SJCRH30 (cell line): ENCODE measurements at regions not wholly inside any gene's neighbourhood (a gene's known extent, or its start where the extent isn't known, plus 50 kb on each side); places are given as distances from the start of the nearest gene placed in this dataset.
"Not testable (repeated sequence)": the region's sequence is repeated elsewhere in the genome, so short reads cannot be mapped to it uniquely, and the experiment has no call there.

ENCODE experiments used
- DNase-seq, 2 experiments: peaks; one replicate each; pipeline ENCODE4 v3.0.0-alpha.2; 2015 to 2020
- H3K27ac ChIP-seq: fragments of 250-450 bp; sonication (Bioruptor Pico); 2 replicates; pipeline ENCODE4 v1.5.1; 2020; ENCODE audit warnings: mild to moderate bottlenecking, moderate library complexity
- H3K27me3 ChIP-seq: fragments of 250-450 bp; sonication (Bioruptor Pico); 2 replicates; pipeline ENCODE4 v1.5.1; 2020; ENCODE audit warnings: mild to moderate bottlenecking, moderate library complexity
- H3K36me3 ChIP-seq: fragments of 250-450 bp; sonication (Bioruptor Pico); 2 replicates; pipeline ENCODE4 v1.5.1; 2020; ENCODE audit warnings: mild to moderate bottlenecking, moderate library complexity
- H3K4me1 ChIP-seq: fragments of 250-450 bp; sonication (Bioruptor Pico); 2 replicates; pipeline ENCODE4 v1.5.1; 2020; ENCODE audit warnings: mild to moderate bottlenecking, moderate library complexity
- H3K4me3 ChIP-seq: fragments of 250-450 bp; sonication (Bioruptor Pico); 2 replicates; pipeline ENCODE4 v1.5.1; 2020; ENCODE audit warnings: mild to moderate bottlenecking, moderate library complexity
- H3K9me3 ChIP-seq: fragments of 250-450 bp; sonication (Bioruptor Pico); replicated peaks from 2 replicates; pipeline ENCODE4 v1.5.1; 2020; ENCODE audit warnings: mild to moderate bottlenecking, moderate library complexity

DNA sequence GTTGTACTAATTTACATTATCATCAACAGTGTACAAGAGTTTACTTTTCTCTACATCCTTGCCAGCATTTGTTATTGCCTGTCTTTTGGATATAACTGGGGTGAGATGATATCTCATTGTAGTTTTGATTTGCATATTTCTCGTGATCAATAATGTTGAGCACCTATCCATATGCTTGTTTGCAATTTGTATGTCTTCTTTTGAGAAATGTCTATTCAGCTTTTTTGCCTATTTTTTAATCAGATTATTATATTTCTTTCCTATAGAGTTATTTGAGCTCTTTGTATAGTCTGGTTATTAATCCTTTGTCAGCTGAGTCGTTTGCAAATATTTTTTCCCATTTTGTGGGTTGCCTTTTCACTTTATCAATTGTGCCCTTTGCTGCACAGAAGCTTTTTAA, 540.8 kb upstream of the SGO1 start:
- Histone ChIP-seq H3K4me1 (no peaks in the 10 kb centered on the region), H3K27ac (no peak overlapping the region), H3K27me3 (no peaks in the 10 kb centered on the region), H3K36me3 (no peaks in the 10 kb centered on the region), H3K4me3 (no peak overlapping the region), H3K9me3 (no peaks in the 10 kb centered on the region)
- no peak for DNase-seq

DNA sequence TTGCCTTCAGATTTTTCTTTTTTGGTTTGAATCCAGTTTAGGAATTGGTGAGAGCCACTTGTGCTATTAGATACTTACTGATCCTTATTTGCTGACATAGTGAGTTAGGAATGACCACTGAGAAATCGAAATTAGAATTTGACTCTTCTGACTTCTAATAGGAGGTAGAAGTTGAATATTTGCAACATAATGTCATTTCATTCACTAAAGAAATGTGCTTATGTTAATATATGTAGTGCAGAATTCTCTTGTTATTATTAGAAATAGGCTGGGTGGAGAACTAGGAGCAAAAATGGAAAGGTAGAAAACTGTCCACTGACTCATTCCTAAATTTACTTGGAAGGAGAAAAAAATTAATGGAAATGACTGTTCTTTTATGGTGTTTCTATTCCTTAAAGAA, 538.2 kb upstream of the SGO1 start:
- no peaks in the 10 kb centered on the region for H3K9me3 ChIP-seq
- H3K36me3 ChIP-seq = no peaks in the 10 kb centered on the region
- no peaks in the 10 kb centered on the region for H3K27me3 ChIP-seq
- H3K4me1 ChIP-seq = no peaks in the 10 kb centered on the region
- H3K27ac ChIP-seq = no peak overlapping the region
- H3K4me3 ChIP-seq = no peak overlapping the region
- DNase-seq = no peak

DNA sequence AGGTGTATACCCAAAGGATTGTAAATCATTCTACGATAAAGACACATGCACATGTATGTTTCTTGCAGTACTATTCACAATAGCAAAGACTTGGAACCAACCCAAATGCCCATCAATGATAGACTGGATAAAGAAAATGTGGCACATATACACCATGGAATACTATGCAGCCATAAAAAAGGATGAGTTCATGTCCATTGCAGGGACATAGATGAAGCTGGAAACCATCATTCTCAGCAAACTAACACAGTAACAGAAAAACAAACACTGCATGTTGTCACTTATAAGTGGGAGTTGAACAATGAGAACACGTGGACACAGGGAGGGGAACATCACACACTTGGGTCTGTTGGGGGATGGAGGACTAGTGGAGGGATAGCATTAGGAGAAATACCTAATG, 530.4 kb upstream of the SGO1 start:
- DNase-seq, H3K4me1 ChIP-seq, H3K27me3 ChIP-seq, H3K36me3 ChIP-seq, H3K27ac ChIP-seq, H3K9me3 ChIP-seq, H3K4me3 ChIP-seq: not testable (repeated sequence)

DNA sequence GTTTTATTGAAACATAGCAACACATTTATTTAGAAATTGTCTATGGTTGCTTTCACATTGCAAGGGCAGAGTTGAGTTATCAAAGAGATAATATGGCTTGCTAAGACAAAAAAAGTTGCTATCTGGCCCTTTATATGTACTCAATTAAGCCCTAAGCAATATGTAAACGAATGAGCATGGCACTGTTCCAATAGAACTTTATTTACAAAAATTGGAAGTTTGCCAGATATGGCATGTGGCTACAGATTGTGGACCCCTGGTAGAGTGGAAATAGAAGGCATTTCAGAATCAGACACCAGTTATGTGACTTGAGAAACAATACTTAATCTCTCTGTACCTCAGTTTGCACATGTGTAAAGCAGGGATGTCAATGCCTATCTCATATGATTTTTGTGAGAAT, 515.6 kb upstream of the SGO1 start:
- Histone ChIP-seq H3K36me3 (no peaks in the 10 kb centered on the region), H3K9me3 (no peaks in the 10 kb centered on the region), H3K4me3 (no peak overlapping the region), H3K27me3 (no peaks in the 10 kb centered on the region), H3K4me1 (no peaks in the 10 kb centered on the region), H3K27ac (no peak overlapping the region)
- DNase-seq = no peak

DNA sequence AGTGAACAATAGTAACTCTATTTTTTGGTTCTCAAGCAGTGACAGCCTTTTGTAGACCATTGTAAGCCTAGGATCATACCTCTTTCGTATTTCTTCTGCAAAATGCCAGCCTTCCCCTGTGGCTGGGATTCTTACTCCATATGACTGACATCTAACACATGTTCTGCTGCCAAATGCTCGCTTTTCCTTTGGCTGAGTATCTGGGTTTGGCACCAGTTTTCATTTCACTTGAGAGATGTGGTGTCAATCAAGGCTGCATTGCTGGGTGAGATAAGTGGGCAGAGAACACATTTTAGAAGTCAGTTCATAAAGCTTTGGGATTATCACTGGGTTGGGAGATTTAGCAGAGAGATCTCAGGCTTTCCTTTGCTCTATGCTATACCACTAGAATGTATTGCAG, 514.7 kb upstream of the SGO1 start:
- no peaks in the 10 kb centered on the region for H3K4me1 ChIP-seq
- no peak overlapping the region for H3K4me3 ChIP-seq
- H3K36me3 ChIP-seq = no peaks in the 10 kb centered on the region
- no peak overlapping the region for H3K27ac ChIP-seq
- no peak for DNase-seq
- no peaks in the 10 kb centered on the region for H3K27me3 ChIP-seq
- H3K9me3 ChIP-seq = no peaks in the 10 kb centered on the region

DNA sequence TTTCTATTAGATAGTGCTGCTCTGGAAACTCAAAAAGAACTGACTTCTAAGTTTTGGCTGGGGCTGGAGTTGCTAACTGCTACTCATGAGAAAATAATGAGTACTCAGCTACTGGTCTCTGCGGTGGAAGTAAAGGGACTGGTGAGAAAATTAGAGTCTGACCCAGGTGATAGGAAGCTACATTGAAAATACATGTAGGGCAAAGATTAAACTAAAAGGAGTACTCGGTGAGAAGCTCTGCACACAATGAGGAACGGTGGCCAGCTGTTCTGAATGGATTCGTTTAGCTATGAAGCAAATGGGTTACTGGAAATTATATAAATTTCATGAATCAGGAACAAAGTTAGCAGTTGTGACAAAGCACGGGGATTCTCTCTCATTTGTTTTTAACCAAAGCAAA, 512.9 kb upstream of the SGO1 start:
- Histone ChIP-seq H3K27me3 (no peaks in the 10 kb centered on the region), H3K4me3 (no peak overlapping the region), H3K4me1 (no peaks in the 10 kb centered on the region)

DNA sequence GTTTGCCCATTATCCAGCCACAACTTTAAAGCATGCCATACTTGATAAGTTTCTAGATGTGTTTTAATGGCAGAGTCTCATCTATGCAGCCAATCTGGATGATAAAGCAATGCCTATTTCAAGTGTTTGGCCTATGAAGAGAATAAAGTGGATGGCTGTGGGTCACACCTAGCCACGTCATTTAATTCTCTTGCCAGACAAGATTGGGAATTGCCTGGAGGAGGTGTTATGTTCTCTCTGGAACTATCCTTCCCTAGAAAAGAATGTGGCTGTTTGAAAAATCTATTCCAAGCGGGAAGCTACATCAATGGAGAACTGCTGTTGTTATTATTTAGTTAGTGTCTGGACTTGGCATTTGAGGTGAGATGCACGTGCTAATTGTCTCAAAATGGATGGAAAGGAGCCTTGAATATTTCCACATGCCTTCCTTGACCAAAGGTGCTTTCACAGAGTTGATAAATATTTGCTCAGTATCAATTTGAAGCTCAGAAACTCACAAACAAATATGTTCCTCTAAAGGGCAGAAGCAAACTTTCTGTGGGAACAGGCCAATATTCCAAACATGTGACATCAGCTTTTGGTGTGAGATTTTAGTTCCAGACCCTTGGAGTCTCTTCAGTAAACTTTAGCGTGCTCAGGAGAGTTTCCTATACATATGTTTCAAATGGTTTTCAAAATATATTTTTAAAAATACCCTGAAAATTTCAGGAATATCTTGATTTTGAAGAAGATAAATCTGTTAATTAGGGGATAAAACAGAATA, 510.6 kb upstream of the SGO1 start:
- H3K4me3 ChIP-seq = no peak overlapping the region
- H3K4me1 ChIP-seq = no peaks in the 10 kb centered on the region
- DNase-seq = no peak
- no peaks in the 10 kb centered on the region for H3K36me3 ChIP-seq
- no peaks in the 10 kb centered on the region for H3K27me3 ChIP-seq
- no peak overlapping the region for H3K27ac ChIP-seq
- H3K9me3 ChIP-seq = no peaks in the 10 kb centered on the region

More for the DNA sequence above, 512.9 kb upstream of the SGO1 start:
- no peaks in the 10 kb centered on the region for H3K9me3 ChIP-seq
- H3K27ac ChIP-seq = no peak overlapping the region
- H3K36me3 ChIP-seq = no peaks in the 10 kb centered on the region
- DNase-seq = no peak

DNA sequence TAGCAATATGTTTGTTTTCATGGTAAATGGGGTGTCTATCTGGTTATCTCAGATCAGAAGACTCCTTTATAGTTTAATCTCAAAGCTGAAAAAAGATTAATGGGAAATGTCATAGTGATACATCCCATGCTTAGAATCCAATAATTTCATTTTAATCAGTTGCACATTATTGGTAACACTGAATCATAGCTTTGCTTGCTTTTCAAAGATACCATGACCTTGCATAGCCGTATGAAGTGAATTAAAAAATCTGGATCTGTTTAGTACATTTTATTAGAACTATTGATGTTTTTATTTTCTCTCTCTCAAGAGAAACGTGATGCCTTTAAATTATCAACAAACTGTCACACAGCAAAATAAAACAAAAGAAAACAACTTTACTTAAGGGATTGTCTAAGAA, 506.7 kb upstream of the SGO1 start:
- no peaks in the 10 kb centered on the region for H3K4me1 ChIP-seq
- no peak overlapping the region for H3K27ac ChIP-seq
- H3K4me3 ChIP-seq = no peak overlapping the region
- no peak for DNase-seq
- H3K27me3 ChIP-seq = no peaks in the 10 kb centered on the region
- no peaks in the 10 kb centered on the region for H3K9me3 ChIP-seq
- no peaks in the 10 kb centered on the region for H3K36me3 ChIP-seq

DNA sequence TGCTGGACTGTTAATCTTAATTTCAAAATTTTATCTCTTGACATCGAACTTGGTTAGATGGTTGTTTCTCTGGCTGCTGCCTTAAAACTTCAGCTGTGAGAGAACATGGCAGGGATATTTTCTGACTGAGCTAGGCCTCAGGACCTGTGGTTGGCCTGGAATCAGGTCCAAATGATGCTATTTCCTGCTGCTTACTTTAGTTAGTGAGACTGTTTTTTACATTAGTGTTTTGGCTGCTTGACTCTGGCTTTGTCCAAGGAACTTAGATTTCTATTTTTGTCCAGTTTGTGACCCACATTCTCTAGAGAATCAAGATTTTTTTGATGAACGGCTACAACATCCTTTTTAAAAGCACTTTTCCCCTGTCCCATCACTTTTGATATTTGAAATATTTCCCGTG, 497.9 kb upstream of the SGO1 start:
- no peak for DNase-seq
- no peak overlapping the region for H3K27ac ChIP-seq
- no peaks in the 10 kb centered on the region for H3K9me3 ChIP-seq
- H3K27me3 ChIP-seq = no peaks in the 10 kb centered on the region
- H3K36me3 ChIP-seq = no peaks in the 10 kb centered on the region
- H3K4me3 ChIP-seq = no peak overlapping the region
- H3K4me1 ChIP-seq = no peaks in the 10 kb centered on the region

DNA sequence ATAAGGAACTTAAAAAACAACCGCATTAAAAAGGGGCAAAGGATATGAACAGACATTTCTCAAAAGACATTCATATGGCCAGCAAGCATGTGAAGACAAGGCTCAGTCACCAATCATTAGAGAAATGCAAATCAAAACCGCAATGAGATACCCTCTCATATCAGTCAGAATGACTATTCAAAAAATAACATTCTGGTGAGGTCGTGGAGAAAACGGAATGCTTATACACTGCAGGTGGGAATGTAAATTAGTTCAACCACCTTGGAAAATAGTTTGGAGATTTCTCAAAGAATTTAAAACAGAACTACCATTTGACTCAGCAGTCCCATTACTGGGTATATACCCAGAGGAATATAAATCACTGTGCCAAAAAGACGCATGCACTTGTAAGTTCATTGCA, 496.6 kb upstream of the SGO1 start:
- no peak for DNase-seq
- H3K9me3 ChIP-seq = no peaks in the 10 kb centered on the region
- H3K27me3 ChIP-seq = no peaks in the 10 kb centered on the region
- H3K4me3 ChIP-seq = no peak overlapping the region
- no peaks in the 10 kb centered on the region for H3K36me3 ChIP-seq
- no peak overlapping the region for H3K27ac ChIP-seq
- H3K4me1 ChIP-seq = no peaks in the 10 kb centered on the region

DNA sequence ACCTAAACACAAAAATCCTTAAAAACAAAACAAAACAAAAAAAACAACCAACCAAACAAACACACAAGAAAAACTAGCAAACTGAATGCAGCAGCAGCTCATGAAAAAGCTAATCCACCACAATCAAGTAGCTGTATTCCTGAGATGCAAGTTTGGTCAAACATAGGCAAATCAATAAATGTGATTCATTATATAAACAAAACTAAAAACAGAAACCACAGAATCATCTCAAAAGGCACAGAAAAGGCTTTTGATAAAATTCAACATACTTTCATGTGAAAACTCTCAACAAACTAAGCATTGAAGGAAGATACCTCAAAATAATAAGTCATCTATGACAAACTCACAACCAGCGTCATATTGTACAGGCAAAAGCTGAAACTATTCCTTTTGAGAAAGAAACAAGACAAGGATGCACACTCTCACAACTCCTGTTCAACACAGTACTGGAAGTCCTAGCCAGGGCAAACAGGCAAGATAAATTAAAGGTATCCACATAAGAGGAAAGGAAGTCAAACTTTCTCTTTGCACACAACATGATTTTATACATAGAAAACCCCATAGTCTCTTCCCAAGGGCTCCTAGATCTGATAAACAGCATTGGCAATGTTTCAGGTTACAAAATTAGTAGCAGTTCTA, 495.1 kb upstream of the SGO1 start:
- Histone ChIP-seq H3K27ac (no peak overlapping the region), H3K4me1 (no peaks in the 10 kb centered on the region), H3K4me3 (no peak overlapping the region), H3K27me3 (no peaks in the 10 kb centered on the region), H3K36me3 (no peaks in the 10 kb centered on the region), H3K9me3 (no peaks in the 10 kb centered on the region)
- DNase-seq = no peak

DNA sequence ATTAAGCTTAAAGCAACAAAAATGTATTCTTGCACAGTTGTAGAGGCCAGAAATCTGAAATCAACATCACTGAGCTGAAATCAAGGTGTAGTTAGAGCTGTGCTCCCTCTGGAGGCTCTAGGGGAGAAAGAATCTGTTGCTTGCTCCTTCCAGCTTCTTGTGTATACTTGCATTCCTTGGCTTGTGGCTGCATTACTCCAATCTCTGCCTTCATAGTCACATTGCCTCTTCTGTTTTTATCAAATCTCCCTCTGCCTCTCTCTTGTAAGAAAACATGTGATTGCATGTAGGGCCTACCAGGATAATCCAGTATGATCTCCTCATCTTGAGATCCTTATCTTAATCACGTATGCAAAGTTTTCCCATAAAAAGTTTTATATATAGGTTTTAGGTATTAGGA, 487.9 kb upstream of the SGO1 start:
- Histone ChIP-seq H3K9me3 (no peaks in the 10 kb centered on the region), H3K36me3 (no peaks in the 10 kb centered on the region), H3K27me3 (no peaks in the 10 kb centered on the region), H3K4me3 (no peak overlapping the region), H3K27ac (no peak overlapping the region), H3K4me1 (no peaks in the 10 kb centered on the region)
- no peak for DNase-seq

DNA sequence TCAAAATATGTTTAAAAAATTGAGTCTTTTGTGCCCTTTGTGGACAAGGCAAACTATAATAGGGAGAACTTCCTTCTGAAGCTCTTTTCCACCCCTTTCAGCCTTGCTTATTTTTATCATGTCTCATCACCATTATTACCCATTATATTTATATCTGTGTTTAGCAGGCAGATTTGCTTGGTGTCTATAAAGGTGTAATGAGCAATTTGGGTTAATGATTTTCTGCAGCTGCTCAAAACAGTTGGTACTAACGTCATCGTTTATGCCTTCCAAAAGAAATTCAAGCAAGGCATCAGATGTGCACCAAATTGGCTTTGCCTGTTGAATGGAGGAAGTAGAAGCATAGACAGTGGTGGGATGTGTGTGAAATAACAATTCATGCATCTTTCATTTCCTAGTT, 483.7 kb upstream of the SGO1 start:
- no peaks in the 10 kb centered on the region for H3K4me1 ChIP-seq
- no peaks in the 10 kb centered on the region for H3K9me3 ChIP-seq
- no peak for DNase-seq
- H3K27ac ChIP-seq = no peak overlapping the region
- no peak overlapping the region for H3K4me3 ChIP-seq
- H3K36me3 ChIP-seq = no peaks in the 10 kb centered on the region
- H3K27me3 ChIP-seq = no peaks in the 10 kb centered on the region

DNA sequence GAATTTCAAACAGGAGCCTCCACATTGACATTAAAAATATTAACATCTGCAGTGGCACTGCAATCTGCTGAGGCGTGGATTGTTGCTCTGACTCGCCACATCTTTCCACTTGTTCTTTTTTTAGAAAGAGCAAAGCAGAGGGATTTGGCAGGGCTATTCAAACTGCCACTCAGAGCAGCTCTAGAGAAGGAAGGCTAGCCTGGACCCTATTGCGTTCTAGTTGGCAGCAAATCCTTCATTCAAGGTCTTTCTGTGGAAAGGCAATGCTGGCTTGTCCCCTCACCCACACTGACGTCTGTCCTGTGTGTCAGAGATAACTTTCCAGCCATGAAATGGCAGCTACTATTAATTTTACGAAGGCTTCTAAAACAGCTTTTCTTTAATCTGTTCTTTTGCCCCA, 483.2 kb upstream of the SGO1 start:
- Histone ChIP-seq H3K36me3 (no peaks in the 10 kb centered on the region), H3K27me3 (no peaks in the 10 kb centered on the region), H3K4me3 (no peak overlapping the region), H3K27ac (no peak overlapping the region), H3K4me1 (no peaks in the 10 kb centered on the region), H3K9me3 (no peaks in the 10 kb centered on the region)
- no peak for DNase-seq

DNA sequence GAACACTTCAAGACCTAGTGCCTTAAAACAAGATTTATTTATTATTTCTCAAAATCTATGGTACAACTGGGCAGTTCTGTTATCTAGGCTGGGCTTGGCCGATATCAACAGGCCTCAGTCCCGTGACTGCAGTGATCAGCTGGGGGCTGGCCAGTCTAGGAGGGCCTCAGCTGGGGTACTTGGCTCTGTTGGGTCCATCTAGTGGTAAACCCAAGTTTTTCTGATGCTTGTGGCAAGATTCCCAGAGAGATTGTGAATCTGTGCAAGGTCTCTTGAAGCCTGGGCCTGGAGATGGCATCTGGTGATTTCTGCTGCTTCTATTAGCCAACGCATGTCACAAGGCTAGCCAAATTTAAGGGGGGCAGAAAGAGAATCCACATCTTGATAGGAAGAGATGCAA, 482.4 kb upstream of the SGO1 start:
- H3K36me3 ChIP-seq = no peaks in the 10 kb centered on the region
- no peaks in the 10 kb centered on the region for H3K9me3 ChIP-seq
- H3K4me1 ChIP-seq = no peaks in the 10 kb centered on the region
- H3K27me3 ChIP-seq = no peaks in the 10 kb centered on the region
- DNase-seq = peak; percentile 1 to 5
- H3K27ac ChIP-seq = no peak overlapping the region
- no peak overlapping the region for H3K4me3 ChIP-seq

DNA sequence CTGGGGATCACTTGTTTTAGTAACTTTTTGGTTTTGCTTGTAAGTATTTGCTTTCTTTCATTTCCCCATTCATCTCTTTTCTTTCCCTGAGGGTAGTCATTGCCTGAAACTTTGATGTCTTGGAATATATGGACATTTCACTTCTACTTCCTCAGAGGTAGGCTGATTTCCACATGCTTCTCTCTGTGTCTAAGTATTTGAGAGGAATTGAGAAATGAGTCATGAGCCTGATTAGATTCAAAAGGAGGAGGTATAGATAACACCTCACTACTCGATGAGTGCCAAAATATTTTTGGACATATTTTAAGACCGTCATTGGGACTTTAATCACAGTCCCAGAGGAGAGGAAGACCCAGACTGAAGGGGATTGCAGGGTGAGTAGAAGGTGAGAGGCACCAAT, 480.1 kb upstream of the SGO1 start:
- no peaks in the 10 kb centered on the region for H3K9me3 ChIP-seq
- H3K27me3 ChIP-seq = no peaks in the 10 kb centered on the region
- H3K27ac ChIP-seq = no peak overlapping the region
- no peak for DNase-seq
- no peaks in the 10 kb centered on the region for H3K36me3 ChIP-seq
- no peak overlapping the region for H3K4me3 ChIP-seq
- H3K4me1 ChIP-seq = no peaks in the 10 kb centered on the region
